HTR-8/SVneo (cell line): ENCODE measurements at regions not wholly inside any gene's neighbourhood (a gene's known extent, or its start where the extent isn't known, plus 50 kb on each side); places are given as distances from the start of the nearest gene placed in this dataset.
"Not testable (repeated sequence)": the region's sequence is repeated elsewhere in the genome, so short reads cannot be mapped to it uniquely, and the experiment has no call there.

Source experiments
- DNase-seq: peaks from one replicate; pipeline ENCODE4 v3.0.0; 2011; ENCODE audit warnings: low spot score, mixed read lengths; ENCODE audit not compliant: insufficient read length
- FAIRE-seq: peaks from 2 replicates; lab custom pipeline; 2011; peaks lifted over from hg19 to GRCh38; lab: Jason Lieb, UNC

DNA sequence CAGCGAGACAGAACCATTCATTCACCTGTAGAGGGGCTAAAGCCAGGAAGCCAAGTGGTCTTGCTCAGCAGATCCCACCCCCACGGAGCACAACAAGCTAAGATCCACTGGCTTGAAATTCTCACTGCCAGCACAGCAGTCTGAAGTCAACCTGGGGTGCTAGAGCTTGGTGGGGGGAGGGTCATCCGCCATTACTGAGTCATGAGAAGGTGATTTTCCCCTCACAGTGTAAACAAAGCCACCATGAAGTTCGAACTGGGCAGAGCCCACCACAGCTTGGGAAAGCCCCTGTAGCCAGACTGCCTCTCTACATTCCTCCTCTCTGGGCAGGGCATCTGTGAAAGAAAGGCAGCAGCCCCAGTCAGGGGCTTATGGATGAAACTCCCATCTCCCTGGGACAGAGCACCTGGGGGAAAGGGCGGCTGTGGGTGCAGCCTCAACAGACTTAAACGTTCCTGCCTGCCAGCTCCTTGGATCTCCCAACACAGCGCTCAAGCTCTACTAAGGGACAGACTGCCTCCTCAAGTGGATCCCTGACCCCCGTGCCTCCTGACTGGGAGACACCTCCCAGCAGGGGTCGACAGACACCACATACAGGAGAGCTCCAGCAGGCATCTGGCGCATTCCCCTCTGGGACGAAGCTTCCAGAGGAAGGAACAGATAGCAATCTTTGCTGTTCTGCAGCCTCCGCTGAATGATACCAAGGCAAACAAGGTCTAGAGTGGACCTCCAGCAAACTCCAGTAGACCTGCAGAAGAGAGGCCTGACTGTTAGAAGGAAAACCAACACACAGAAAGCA lies 179.0 kb upstream of the KLF7 start:
- peak; percentile 16 for FAIRE-seq
- not testable (repeated sequence) for DNase-seq

DNA sequence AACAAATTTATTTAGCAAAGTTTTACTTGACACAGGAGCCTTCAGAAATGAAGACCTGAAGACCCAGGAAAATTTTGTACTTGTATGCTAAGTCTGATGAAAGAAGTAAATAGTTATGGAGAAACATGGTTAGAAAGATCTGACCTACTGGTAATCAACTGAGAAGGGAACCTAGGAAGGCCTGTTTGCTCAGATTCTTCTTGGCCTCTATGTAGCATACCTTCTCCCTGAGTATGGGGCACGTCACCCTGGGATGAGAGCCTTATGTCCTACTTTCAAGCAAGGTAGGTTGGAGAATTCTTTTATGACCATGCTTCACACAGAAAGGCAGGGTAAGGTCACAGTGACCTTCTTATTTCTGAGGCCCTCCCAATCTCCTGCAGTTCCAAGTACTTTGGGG lies 178.6 kb upstream of the CREB1 start:
- FAIRE-seq (no peak), DNase-seq (no peak)

DNA sequence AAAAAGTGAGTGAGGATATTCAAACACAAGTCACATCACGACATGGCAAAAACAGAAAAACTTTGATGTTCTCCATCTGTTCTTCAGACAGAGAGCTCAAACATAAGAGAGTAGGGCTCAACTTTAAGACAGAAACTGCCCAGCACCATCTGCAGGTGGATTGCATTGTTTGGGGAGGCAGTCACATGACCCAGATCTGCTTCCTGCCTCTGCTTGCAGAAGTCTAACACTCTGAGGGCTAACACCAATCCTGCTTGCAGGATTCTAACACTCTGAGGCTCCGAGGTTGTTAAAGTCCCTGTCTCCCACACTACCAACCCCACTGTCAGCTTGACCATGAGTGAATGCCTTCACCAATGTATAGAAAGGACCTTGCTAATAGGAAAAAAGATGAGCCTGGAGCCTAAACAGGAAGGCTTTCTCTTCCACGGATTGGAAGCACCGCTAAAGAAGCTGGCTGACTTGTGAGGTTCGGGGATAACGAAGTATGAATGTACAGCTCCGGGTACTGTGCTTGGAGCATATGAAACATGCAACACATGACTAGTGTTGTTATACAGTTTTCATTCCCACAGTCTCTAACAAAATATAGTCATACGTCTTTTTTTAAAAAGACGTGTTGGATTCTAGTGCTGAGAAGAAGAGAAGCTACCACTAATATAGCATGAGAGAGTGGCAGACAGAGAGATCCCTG lies 176.6 kb upstream of the CREB1 start:
- no peak for FAIRE-seq
- DNase-seq: no peak

DNA sequence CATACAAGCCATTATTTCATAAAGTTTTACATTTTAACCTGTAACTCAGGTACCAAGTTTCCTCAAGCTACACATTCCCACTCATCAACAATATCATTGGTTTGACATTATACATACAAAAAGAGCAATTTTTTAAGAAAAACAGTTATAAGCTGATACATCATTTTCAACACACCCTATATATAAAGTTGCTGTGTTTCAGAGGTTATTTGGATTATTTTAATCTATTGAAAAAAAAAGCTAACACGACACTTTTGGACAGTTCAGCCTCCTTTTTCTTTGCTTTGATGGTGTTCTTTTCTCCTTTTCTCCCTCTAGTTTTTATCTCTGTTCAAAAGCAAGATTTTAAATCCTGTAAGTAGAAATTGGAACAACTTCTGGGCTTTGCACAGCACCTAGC lies 175.9 kb upstream of the CREB1 start:
- no peak for DNase-seq
- no peak for FAIRE-seq

DNA sequence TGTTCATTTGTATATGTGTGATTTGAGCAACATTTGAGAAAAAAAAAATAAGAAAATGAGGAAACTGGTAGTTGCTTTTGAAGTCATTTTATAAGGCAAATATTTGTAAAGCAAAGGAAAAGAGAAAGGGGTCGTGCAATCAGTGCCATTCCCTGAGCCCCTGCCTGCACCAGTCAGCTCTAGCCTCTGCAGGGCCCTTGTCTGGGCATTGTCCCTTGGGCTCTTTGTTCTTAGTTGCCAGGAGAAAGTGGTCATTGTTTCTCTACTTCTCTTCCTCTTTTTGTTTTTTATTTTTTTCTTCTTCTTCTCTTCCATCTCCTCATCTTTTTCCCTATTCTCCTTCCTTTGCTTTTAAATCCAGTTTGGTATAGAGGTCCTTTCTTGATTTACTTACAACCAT lies 175.3 kb upstream of the CREB1 start:
- FAIRE-seq: no peak
- no peak for DNase-seq

DNA sequence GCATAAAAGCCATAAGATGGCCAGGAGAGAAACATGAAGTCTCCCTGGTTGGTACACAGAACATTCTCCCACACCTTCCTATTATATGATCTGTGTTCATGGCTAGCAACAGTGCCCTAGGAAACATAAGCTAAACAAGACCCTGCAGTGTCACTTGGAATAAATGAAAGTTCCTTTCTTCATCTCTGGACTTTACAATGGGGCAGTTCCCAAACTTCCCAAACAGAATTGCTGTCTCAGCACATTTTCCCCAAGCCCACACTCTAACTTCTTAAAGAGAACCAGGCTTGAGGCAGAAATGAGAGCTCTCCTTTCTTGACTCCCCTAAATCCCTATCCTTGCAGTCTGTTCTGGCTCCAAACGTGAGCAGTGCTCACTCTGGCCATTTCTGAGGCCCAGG lies 173.2 kb upstream of the CREB1 start:
- no peak for DNase-seq
- no peak for FAIRE-seq

DNA sequence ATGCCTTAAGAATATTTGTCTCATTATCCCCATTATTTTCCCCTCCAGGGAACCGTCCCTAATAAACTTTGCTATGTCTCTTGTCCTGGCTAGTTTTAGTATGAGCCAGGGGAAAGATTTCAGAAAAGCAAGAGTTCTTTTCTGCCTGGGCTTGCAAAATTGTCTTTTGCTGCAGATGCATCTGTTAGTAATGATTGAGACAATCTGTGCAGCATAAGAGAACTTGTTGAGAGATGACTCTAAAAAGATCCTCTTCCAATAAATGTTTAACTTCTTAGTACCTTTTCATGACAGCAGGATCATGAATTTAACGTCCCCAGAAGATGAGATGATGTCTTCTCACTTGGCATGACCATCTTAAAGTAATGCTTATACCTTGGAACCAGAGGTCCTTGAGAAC lies 172.5 kb upstream of the CREB1 start:
- FAIRE-seq (no peak), DNase-seq (no peak)

DNA sequence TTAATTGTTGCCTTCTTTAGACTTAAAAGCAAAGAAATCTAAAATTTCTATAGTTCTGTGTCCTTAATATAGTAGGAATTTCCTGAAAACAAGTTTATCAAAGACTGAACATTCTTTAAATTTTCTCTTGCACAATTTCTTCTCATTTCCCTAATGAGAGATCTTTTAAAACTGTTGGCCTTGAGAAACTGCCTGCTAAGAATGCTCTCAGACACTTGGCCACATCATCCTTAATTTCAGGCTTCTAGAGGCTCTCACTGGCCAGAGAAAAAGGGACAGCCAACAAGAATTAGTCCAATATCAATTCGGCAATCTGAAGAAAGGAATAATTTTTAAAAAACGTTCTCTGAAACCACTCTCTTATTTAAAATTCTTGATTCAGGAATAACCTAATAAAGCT lies 167.0 kb upstream of the CREB1 start:
- FAIRE-seq: no peak
- no peak for DNase-seq

DNA sequence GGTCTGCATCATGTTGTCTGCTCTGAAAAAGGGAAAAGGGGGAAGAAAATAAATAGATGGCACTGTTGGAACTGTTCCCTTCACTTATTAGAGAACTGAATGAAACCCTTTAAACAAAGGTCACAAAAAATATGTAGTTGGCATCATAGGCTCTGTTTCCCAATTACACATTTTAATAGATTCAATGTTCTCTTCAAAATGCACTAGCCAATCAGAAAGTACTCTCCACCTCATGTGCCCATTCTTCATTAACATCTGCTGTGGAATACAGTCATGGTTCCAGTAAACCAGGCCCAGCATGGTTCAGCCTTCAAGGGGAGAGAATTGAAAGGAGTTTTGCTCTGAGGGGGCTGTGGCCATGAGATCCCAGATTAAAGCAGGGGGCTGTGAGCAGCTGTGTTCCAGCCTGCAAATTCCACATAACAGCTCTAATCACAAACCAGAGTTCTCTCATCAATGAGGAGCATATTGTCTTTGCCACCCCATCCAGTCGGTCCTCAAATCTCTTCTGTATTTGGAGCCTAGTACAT lies 165.9 kb upstream of the CREB1 start:
- FAIRE-seq: no peak

DNA sequence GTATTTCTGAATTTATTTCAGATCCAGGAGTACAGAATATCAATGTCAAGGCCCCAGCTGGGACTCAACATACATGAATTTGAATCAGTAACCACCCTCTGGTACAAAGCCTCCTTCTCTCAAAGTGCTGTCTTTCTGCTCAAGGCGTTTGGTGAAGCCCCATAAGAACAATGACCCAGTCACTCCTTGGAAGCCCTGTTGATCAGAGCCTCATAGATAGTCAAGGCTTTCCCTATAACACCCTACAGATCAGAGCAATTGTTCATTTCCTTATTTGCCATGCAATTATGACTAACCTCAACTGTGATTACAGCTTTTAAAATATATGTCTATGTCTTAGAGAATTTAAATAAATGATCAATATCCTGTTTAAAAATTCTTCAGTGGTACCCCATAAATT lies 159.1 kb upstream of the CREB1 start:
- DNase-seq (no peak), FAIRE-seq (no peak)

More for the DNA sequence above, 165.9 kb upstream of the CREB1 start:
- no peak for DNase-seq

DNA sequence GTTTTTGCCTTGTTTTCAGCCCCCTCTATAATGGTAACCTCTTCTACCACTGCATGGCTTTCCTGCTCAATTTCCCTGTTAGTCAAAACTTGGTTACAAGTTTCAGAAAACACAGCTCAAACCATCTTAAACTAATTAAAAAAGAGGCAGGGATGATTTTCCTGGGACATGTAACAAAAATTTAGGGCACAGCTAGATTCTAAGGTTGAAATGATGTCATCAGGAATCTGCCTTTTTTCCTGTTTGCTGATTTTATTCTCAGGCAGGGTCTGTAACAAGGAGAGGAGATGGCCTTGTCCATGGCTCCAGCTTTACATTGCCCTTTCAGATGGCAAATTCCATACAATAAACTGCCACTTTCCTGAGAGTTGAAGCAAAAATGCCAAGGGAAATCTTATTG lies 157.9 kb upstream of the CREB1 start:
- FAIRE-seq (no peak), DNase-seq (no peak)

DNA sequence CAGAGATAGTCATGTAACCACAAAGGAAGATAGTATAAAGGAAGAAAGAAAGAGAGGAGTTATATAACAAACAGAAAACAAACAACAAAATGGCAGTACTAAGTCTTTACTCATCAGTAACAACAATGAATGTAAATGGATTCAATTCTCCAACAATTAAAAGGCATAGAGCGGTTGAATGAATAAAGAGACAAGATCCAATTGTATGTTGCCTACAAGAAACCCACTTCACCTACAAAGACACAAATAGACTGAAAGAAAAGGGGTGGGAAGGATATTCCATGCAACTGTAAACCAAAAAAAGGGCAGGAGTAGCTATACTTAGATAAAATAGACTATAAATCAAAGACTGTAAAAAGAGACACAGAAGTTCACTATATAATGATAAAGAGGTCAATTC lies 157.3 kb upstream of the CREB1 start:
- FAIRE-seq: no peak

DNA sequence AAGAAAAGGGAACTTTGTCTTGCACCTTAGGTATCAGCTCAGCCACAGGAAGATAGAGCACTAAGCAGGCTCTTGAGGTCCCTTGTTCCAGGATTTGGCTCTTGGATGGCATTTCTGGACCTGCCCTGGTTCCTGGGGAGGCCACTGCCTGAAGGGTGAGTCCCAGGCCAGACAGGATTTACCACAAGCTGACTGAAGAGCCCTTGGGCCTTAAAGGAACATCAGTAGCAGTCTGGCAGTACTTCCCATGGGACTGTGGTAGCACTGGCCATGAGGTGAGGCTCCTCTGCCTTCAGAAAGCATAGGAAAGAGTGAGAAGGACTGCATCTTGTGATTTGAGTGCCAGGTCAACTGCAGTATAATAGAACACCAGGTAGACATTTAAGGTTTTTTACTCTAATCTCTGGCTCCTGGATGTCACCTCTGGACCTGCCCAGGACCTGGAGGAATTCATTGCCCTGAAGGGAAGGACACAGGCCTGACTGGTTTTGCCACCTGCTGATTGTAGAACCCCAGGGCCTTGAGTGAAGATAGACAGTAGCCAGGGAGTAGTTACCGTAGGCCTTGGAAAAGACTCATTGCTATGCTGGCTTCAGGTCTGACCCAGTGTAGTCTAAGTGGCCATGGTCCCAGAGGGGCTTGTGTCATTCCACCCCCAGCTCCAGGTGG lies 154.4 kb upstream of the CREB1 start:
- FAIRE-seq (no peak), DNase-seq (no peak)

More for the DNA sequence above, 157.3 kb upstream of the CREB1 start:
- DNase-seq: no peak

DNA sequence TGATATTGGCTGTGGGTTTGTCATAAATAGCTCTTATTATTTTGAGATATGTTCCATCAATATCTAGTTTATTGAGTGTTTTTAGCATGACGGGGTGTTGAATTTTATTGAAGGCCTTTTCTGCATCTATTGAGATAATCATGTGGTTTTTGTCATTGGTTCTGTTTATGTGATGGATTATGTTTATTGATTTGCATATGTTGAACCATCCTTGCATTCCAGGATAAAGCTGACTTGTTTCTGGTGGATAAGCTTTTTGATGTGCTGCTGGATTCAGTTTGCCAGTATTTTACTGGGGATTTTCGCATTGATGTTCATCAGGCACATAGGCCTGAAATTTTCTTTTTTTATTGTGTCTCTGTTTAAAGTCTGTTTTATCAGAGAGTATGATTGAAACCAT lies 151.1 kb upstream of the CREB1 start:
- not testable (repeated sequence) for FAIRE-seq, DNase-seq

DNA sequence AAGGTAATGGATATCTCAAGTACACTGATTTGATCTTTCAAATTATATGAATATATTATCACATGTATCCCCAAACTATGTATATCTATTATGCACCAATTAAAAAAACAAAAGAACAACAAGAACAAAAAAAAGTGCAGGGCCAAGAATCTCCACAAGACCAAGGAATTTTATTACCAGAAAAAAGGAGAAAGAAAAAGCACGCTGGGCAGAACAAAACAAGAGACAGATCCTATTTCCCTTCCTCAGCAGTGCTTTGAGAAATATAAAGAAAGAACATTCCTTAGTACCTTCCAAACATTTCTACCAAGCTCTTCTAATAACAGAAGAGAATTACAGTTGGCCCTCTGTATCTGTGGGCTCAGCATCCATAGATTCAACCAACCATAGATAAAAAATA lies 144.7 kb upstream of the CREB1 start:
- DNase-seq (no peak), FAIRE-seq (no peak)

DNA sequence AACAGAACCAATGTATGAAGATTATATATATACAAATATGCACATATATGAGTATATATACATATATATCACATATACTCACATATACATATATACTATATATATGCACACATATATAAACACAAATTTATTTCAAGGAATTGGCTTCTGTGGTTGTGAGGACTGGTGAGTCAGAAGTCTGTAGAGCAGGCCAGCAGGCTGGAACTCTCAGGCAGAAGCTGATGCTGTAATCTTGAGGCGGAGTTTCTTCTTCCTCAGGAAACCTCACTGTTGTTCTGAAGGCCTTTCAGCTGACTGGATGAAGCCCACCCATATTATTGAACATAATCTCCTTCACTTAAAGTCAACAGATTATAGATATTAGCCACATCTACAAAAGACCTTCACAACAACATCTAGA lies 143.9 kb upstream of the CREB1 start:
- no peak for DNase-seq
- FAIRE-seq: no peak

DNA sequence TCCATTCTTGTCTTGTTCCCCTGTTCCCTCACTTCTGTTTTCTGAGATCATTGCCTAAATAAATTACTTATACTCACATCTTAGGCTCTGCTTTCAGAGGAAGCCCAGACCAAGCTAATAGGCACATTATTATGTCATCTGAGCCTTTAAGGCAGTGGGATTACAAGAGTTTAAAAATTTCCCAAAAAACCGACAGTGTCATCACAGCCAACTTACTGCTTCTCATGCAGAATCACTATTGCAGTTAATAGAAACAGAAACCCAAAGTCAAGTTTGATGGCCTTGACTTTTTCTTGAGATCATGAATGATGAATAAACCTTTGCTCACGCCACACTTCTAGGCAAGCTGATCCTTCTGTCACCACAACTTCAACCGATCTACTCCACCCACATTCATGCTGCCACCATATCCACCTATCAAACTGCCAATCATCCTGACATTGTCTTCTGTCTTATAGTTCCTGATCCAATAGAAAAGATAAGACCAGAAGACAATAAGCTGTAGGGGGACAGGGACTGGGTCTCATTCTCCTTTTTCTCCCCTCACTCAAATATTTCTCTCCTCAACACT lies 142.7 kb upstream of the CREB1 start:
- FAIRE-seq (no peak), DNase-seq (no peak)

DNA sequence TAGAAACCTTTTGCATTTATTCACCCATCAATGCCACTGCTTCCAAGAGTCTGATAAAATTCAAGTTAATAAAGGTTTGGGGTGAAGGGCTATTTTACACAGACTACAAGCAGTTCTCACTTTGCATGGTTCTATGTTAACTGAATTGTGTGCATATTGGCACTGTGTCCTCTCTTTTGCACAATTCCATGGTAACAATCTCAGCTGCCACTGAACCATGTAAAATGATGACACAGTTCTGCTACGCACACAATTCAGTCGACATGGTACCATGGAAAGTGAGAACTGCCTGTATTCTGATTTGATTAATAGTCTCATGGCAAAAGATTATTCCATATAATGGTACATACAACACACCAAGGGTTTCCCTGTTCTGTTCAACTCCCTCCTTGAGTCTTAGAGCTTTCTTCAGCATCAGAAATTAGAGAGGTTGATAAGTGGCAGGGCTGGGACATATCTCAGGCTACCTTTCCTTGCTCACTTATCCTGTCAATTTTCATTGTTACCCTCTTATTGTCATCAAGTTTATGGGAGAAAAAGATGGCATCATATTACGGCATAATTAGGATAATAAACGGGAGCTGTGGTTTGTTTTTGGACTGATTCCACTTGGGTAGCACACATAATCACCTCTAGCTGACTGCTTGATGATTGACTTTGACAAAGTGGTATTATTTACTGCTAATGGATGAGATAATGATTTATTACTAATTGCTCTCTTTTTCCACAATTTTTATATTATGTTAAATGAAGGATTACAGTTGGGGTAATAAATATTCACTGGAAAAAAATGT lies 139.3 kb upstream of the CREB1 start:
- DNase-seq: no peak

DNA sequence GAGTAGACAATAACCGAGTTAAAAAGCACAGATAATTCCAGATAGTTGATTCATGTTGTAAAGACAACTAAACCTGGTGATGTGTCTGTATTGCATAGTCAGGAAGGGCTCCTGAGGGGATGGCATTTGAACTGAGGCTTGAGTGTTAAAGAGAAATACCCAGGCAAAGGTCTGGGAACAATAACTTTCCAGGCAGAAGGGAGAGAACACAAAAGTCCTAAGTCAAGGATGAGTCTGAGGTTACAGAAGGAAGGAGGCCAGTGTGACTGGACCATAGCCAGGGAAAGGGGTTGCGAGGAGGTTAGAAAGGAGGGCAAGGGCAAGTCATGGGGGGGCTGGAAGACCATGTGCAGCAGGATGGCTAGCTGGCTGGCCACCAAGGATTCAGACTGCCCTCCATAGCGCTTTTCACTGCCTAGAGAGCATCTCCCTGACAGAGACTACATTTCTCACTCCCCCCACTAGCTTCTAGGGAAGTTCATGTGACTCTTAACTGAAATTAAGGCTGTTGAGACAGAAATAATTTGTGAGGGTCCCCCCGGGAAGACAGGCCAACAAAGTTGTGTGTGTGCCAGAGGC lies 135.5 kb upstream of the CREB1 start:
- peak; percentile 20 for FAIRE-seq
- no peak for DNase-seq

More for the DNA sequence above, 139.3 kb upstream of the CREB1 start:
- FAIRE-seq: peak; percentile 28
